ENCODE measurements at regions not wholly inside any gene's neighbourhood (a gene's known extent, or its start where the extent isn't known, plus 50 kb on each side); places are given as distances from the start of the nearest gene placed in this dataset.

DNA sequence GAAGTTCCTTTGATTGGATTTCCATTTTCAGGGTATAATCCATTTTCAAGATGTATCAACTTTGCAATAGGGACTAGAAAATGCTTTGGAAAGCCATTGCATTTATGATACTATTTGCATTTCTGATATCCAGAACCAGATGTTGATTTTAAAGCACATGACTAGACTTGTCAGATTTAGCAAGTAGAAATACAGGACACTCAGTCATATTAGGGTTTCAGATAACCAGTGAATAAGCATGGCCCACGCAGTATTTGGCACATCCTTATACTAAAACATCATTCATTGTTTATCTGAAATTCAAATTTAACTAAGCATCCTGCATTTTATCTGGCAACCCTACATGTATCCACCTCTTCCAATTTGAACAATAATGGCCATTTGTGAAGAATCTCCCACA lies 113.3 kb upstream of the DPT start:
- no peak overlapping the region for H3K4me3 ChIP-seq (ENCODE audit: low read depth, low read length)
- TF ChIP-seq, protein P1, sequence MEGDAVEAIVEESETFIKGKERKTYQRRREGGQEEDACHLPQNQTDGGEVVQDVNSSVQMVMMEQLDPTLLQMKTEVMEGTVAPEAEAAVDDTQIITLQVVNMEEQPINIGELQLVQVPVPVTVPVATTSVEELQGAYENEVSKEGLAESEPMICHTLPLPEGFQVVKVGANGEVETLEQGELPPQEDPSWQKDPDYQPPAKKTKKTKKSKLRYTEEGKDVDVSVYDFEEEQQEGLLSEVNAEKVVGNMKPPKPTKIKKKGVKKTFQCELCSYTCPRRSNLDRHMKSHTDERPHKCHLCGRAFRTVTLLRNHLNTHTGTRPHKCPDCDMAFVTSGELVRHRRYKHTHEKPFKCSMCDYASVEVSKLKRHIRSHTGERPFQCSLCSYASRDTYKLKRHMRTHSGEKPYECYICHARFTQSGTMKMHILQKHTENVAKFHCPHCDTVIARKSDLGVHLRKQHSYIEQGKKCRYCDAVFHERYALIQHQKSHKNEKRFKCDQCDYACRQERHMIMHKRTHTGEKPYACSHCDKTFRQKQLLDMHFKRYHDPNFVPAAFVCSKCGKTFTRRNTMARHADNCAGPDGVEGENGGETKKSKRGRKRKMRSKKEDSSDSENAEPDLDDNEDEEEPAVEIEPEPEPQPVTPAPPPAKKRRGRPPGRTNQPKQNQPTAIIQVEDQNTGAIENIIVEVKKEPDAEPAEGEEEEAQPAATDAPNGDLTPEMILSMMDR (IDR thresholded peaks at IDR 0.05; ENCODE audit: low read depth, low read length, missing control alignments): no peak
- no peak for DNase-seq (ENCODE audit: low read depth)

DNA sequence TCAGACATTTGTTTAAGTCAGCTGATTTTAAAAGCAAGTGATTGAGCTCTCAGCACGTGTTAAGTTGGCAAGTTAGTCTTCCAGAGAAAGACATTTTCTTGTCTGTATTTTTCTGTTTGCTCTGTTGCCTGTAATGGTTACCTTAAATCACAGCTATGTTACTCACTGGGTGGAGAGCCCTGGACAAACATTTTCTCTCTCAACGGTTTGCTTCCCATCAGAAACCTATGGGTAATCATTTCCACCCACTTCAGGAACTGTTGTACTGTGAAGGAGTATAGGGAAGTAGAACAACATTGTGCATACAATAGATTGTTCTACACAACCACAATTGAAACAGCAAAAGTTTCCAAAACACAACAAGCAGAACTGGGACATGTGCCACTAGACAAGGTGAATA lies 113.9 kb upstream of the DPT start:
- no peak overlapping the region for H3K4me3 ChIP-seq (ENCODE audit: low read depth, low read length)
- DNase-seq (ENCODE audit: low read depth): no peak
- TF ChIP-seq, protein P1 (IDR thresholded peaks at IDR 0.05; ENCODE audit: low read depth, low read length, missing control alignments): no peak

DNA sequence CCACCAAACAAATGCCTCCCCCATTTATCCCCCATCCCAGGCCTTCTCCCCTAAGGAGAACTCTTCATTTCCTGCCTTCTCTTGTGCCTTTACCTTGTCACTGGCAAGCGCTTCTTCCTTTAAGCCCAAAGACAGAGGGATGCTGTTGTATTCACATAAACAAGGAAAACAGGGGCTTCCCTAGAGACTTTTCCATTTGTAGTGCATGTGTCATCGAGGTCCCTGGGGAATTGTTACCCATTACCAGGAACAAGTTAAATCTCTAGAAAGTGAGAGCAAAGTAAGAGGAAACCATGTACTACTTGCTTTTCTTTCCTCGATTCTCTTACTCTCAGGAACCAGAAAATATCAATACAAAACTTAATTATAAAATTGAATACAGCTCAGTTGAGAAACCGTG lies 114.4 kb upstream of the DPT start:
- TF ChIP-seq, protein P1 (IDR thresholded peaks at IDR 0.05; ENCODE audit: low read depth, low read length, missing control alignments): no peak
- H3K4me3 ChIP-seq (ENCODE audit: low read depth, low read length): no peak overlapping the region
- DNase-seq (ENCODE audit: low read depth): no peak

DNA sequence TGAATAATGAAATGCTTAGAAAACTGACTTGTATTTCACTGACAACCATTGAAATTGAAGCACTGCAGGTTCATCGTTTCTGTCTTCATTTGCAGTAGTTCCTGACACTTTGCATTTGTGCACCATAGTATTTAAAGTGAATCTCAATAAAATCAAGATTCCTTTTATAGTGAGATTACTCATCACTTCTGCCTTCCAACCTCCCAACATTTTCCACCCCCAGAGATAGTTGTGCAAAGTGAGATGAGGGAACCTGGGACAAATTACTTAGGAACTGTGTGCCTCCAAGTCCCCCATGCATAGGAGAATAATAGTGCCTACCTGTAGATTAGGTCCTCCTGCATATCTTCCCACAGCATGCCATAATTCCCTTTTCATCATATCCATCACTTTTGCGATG lies 114.9 kb upstream of the DPT start:
- no peak for DNase-seq (ENCODE audit: low read depth)
- TF ChIP-seq, protein P1 (IDR thresholded peaks at IDR 0.05; ENCODE audit: low read depth, low read length, missing control alignments): no peak
- H3K4me3 ChIP-seq (ENCODE audit: low read depth, low read length): no peak overlapping the region

DNA sequence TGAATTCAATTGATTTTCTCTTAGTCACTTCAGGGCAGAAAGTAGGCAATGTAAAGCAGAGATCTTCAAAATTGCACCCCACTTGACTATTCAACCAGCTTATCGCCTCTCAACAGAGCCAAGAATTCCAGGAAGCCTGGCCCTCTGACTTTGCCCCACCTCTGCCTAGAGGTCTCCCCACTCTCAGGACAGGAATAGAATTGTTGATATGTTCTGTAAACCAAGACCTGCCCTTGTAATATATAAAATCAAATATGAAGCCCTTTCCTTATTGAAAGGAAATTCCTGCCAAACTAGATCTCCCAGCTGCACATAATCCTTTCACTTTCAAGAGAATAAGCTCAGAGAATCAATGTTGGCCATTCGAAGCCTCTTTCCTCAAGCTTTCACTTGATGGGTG lies 116.1 kb upstream of the DPT start:
- DNase-seq (ENCODE audit: low read depth): no peak
- TF ChIP-seq, protein P1 (IDR thresholded peaks at IDR 0.05; ENCODE audit: low read depth, low read length, missing control alignments): no peak
- H3K4me3 ChIP-seq (ENCODE audit: low read depth, low read length): no peak overlapping the region

DNA sequence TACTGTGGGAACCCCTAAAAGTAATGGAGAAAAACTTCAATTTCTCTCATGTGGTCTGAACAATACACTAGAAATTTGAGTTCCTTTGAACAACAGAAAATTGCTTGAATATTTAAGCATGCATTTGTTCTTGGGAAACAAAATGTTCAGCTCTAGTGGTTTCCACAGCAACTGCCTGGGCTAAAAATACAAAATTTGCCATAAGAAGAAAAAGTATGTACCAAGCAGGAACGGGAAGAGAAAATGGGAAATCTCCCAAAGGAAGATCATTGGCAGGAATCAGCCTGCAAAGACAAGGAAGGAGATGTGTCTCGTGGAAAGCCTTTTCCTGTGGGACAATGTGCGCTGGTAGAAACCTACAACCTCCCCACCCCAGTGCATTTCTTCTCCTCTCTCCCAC lies 119.0 kb upstream of the DPT start:
- no peak overlapping the region for H3K4me3 ChIP-seq (ENCODE audit: low read depth, low read length)
- DNase-seq (ENCODE audit: low read depth): no peak
- TF ChIP-seq, protein P1 (IDR thresholded peaks at IDR 0.05; ENCODE audit: low read depth, low read length, missing control alignments): no peak

DNA sequence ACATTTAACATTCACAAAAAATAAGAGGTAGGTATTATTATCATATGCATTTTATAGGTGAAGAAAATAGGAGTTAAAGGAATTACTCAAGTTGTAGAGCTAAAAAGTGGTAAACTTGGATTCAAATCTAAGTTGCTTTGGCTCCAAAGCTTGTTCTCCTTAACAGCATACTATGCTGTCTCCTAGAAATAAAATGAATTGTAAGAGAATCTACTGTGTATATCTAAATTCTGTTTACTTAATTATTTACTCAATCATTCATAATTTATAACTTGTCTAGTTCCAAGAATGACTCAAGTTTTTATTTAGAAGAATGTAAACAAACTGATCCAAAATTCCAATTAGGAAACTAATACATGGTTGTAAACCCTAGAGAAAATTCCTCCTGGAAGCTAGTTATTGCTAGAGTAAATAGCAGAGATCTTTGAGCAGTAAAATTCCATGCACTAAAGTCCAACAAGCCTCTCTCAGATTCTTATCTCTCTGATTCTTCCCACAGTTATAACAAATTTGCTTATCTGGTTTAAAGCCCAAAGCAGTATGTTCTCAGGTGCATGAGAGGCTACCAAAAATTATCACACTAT lies 132.5 kb upstream of the DPT start:
- TF ChIP-seq, protein P1 (IDR thresholded peaks at IDR 0.05; ENCODE audit: low read depth, low read length, missing control alignments): no peak
- no peak for DNase-seq (ENCODE audit: low read depth)
- no peak overlapping the region for H3K4me3 ChIP-seq (ENCODE audit: low read depth, low read length)

All from GM12864 (cell line).